ENCODE measurements at regions not wholly inside any gene's neighbourhood (a gene's known extent, or its start where the extent isn't known, plus 50 kb on each side); places are given as distances from the start of the nearest gene placed in this dataset.

DNA sequence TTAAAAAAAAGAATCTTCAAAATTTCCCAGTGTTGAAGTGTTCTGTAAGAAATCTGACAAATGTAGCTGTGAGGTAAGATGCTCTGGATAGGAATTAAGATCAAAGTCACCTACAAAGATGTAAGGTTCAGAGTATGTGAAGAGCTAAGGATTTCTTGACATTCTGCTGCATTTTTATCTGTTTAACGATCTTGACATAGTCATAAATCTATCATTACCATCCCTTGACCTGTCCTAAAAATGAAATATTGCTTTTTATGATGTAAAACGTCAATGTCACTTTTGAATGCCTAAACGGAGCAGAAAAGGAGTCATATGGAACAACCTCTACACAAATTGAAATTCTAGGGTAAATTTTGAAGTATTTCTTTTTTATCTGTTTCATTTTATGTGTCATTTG lies 939.3 kb downstream of the CDH18 start:
- H3K4me3 Mint-ChIP-seq: no peak overlapping the region
- H3K4me1 Mint-ChIP-seq: no peaks in the 10 kb centered on the region
- intact Hi-C loops (cut with micrococcal nuclease): no loop called here
- no peaks in the 10 kb centered on the region for H3K27me3 Mint-ChIP-seq
- CTCF ChIA-PET: no interaction called here
- no peaks in the 10 kb centered on the region for H3K36me3 Mint-ChIP-seq (ENCODE audit: low read depth)
- H3K27ac Mint-ChIP-seq: no peak overlapping the region
- peaks cover 2% of the 10 kb centered on the region for H3K9me3 Mint-ChIP-seq
- POLR2A ChIA-PET: no interaction called here
- ATAC-seq (ENCODE audit: low read depth): no peak
- no peak for DNase-seq
- TF ChIP-seq, protein P1, sequence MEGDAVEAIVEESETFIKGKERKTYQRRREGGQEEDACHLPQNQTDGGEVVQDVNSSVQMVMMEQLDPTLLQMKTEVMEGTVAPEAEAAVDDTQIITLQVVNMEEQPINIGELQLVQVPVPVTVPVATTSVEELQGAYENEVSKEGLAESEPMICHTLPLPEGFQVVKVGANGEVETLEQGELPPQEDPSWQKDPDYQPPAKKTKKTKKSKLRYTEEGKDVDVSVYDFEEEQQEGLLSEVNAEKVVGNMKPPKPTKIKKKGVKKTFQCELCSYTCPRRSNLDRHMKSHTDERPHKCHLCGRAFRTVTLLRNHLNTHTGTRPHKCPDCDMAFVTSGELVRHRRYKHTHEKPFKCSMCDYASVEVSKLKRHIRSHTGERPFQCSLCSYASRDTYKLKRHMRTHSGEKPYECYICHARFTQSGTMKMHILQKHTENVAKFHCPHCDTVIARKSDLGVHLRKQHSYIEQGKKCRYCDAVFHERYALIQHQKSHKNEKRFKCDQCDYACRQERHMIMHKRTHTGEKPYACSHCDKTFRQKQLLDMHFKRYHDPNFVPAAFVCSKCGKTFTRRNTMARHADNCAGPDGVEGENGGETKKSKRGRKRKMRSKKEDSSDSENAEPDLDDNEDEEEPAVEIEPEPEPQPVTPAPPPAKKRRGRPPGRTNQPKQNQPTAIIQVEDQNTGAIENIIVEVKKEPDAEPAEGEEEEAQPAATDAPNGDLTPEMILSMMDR (IDR thresholded peaks at IDR 0.05): no peak

DNA sequence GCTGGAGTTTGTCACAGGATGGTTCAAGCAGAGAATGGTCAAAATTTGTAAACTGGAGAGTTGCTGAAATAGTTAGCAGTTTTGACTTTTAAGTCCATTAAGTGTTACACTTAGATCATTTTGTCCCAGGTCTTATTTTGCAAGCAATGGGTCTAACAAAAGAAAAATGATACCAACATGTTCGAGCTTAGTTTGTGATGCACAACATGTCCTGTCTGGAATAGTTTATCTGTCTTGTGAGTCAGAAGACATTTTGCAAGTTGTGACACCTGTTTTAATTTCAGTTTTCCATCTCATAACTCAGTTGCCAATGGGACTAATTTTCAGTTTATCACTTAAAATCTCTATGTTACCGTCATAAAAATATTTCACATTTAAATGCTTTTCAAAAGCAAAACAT lies 929.8 kb downstream of the CDH18 start:
- DNase-seq (no peak), ATAC-seq (ENCODE audit: low read depth) (no peak)
- Mint-ChIP-seq H3K27me3 (no peaks in the 10 kb centered on the region), H3K9me3 (peaks cover 1% of the 10 kb centered on the region), H3K27ac (no peak overlapping the region), H3K4me3 (no peak overlapping the region), H3K36me3 (ENCODE audit: low read depth) (no peaks in the 10 kb centered on the region), H3K4me1 (no peaks in the 10 kb centered on the region)
- CTCF ChIA-PET: no interaction called here
- POLR2A ChIA-PET: no interaction called here
- intact Hi-C loops (cut with micrococcal nuclease): no loop called here
- TF ChIP-seq, protein P1 (IDR thresholded peaks at IDR 0.05): no peak

DNA sequence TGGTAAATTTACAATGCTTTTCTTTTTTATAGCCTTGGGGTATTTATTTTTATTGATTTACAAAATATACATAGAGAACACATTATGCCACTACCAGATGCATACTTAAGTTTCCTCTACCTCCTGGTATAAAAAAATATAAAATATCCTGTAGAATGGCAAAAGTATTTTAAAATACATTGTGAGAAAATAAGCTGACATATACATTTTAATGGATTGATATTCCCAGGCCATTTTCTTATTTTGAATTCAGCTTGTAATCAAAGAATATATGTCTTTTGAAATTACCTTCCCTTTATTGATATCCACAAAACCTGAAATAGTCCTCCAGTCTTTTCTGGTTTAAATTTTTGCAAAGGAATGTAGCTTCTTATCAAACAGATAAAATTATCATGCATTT lies 923.9 kb downstream of the CDH18 start:
- Mint-ChIP-seq H3K9me3 (peaks cover 1% of the 10 kb centered on the region), H3K27me3 (no peaks in the 10 kb centered on the region), H3K27ac (no peak overlapping the region), H3K4me3 (no peak overlapping the region), H3K4me1 (no peaks in the 10 kb centered on the region), H3K36me3 (ENCODE audit: low read depth) (no peaks in the 10 kb centered on the region)
- intact Hi-C loops (cut with micrococcal nuclease): no loop called here
- ChIA-PET POLR2A (no interaction called here), CTCF (no interaction called here)
- DNase-seq (no peak), ATAC-seq (ENCODE audit: low read depth) (no peak)
- TF ChIP-seq, protein P1 (IDR thresholded peaks at IDR 0.05): no peak

DNA sequence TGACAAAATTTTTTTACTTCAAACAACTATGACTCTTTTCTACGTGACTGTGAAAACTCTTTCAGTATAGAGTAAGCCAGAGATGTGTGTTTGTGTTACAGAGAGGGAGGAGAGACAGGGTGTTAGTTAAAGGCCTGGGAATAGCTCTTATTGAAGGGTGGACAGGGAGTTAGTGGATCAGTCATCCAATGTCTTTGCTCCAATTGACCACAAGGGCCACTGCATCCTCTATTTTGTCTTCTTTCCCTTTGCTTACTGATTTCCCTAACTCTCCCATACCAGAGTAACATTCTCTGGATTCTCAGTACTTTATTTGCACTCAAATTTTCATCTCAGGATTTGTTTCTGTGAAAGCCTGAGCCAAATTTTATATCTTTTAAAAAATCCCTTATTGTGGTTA lies 920.3 kb downstream of the CDH18 start:
- TF ChIP-seq, protein P1 (IDR thresholded peaks at IDR 0.05): no peak
- Mint-ChIP-seq H3K9me3 (no peaks in the 10 kb centered on the region), H3K27ac (no peak overlapping the region), H3K4me3 (no peak overlapping the region), H3K4me1 (no peaks in the 10 kb centered on the region), H3K36me3 (ENCODE audit: low read depth) (no peaks in the 10 kb centered on the region), H3K27me3 (no peaks in the 10 kb centered on the region)
- intact Hi-C loops (cut with micrococcal nuclease): no loop called here
- ChIA-PET POLR2A (no interaction called here), CTCF (no interaction called here)
- DNase-seq: no peak
- ATAC-seq (ENCODE audit: low read depth): no peak

DNA sequence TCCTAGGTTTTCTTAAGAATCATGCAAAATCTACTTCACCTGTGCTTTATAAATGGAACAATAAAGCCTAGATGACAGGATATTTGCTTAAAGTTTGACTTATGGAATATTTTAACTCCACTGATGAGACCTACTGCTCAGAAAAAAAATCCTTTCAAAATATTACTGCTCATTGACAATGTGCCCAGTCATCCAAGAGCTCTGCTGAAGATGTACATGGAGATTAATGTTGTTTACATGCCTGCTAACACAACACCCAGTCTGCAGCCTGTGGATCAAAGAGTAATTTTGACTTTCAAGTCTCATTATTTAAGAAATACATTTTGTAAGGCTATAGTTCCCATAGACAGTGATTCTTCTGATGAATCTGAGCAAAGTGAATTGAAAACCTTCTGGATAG lies 889.6 kb downstream of the CDH18 start:
- no peaks in the 10 kb centered on the region for H3K36me3 Mint-ChIP-seq (ENCODE audit: low read depth)
- H3K9me3 Mint-ChIP-seq: peaks cover 4% of the 10 kb centered on the region

More for the DNA sequence above, 889.6 kb downstream of the CDH18 start:
- Mint-ChIP-seq H3K27me3 (no peaks in the 10 kb centered on the region), H3K4me3 (no peak overlapping the region), H3K27ac (no peak overlapping the region), H3K4me1 (no peaks in the 10 kb centered on the region)
- no peak for DNase-seq
- no peak for ATAC-seq (ENCODE audit: low read depth)
- ChIA-PET POLR2A (no interaction called here), CTCF (no interaction called here)
- intact Hi-C loops (cut with micrococcal nuclease): no loop called here
- TF ChIP-seq, protein P1 (IDR thresholded peaks at IDR 0.05): no peak

All from activated B cell treated with CpG ODN at 0.5 μM for 24 hours (primary cell).